Osteocyte (in vitro differentiated cells): ENCODE measurements at regions not wholly inside any gene's neighbourhood (a gene's known extent, or its start where the extent isn't known, plus 50 kb on each side); places are given as distances from the start of the nearest gene placed in this dataset.

ENCODE experiments used
- DNase-seq: peaks from one replicate; pipeline ENCODE4 v3.0.0; 2021; ENCODE audit warnings: mixed read lengths; ENCODE audit not compliant: unreplicated experiment; ENCODE audit errors: extremely low spot score
- H3K27ac Mint-ChIP-seq: one replicate; pipeline ENCODE4 v1.8.0; 2021; ENCODE audit warnings: mild to moderate bottlenecking, mixed read lengths; ENCODE audit not compliant: unreplicated experiment
- H3K27me3 Mint-ChIP-seq: one replicate; pipeline ENCODE4 v1.8.0; 2021; ENCODE audit warnings: mixed read lengths; ENCODE audit not compliant: unreplicated experiment
- H3K36me3 Mint-ChIP-seq: one replicate; pipeline ENCODE4 v1.8.0; 2021; ENCODE audit warnings: mixed read lengths; ENCODE audit not compliant: unreplicated experiment
- H3K4me1 Mint-ChIP-seq: one replicate; pipeline ENCODE4 v1.8.0; 2021; ENCODE audit warnings: mixed read lengths; ENCODE audit not compliant: unreplicated experiment
- H3K4me3 Mint-ChIP-seq: one replicate; pipeline ENCODE4 v1.8.0; 2021; ENCODE audit warnings: mild to moderate bottlenecking, moderate library complexity, mixed read lengths; ENCODE audit not compliant: unreplicated experiment
- H3K9me3 Mint-ChIP-seq: one replicate; pipeline ENCODE4 v1.8.0; 2021; ENCODE audit warnings: mixed read lengths; ENCODE audit not compliant: unreplicated experiment
- CTCF ChIP-seq: fragments of 200-600 bp; sonication (generic); IDR thresholded peaks from 2 replicates; pipeline ENCODE4 v1.5.0; 2021; ENCODE audit warnings: antibody characterized with exemption, mild to moderate bottlenecking, moderate library complexity

DNA sequence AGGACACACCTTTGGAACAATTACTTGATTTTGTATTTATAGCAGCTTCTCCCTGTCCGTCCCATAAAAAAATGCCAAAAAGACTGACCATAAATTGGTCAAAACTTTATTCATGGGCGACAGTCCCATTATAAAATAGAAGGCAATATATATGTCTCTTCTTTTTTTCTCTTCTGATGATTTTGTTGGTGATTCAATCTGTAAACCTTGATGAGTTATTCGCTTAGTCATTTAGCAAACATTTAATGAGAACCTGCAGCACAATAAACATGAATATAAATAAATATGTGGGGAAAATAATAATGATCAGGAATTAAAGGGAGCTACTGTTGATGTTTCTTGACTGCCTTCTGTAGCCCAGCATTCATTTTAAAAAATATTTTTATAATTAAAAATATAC, 356.4 kb upstream of the ACTBL2 start:
- no peak for DNase-seq
- TF ChIP-seq CTCF = no peak
- Mint-ChIP-seq H3K9me3 (peaks cover 7% of the 10 kb centered on the region), H3K4me1 (peaks cover 93% of the 10 kb centered on the region), H3K4me3 (no peak overlapping the region), H3K27me3 (no peaks in the 10 kb centered on the region), H3K27ac (peak overlapping the region; percentile 96), H3K36me3 (no peaks in the 10 kb centered on the region)

GRCh38 chr5:57836921-57837320, 354.3 kb upstream of the ACTBL2 start:
- Mint-ChIP-seq H3K4me3 (no peak overlapping the region), H3K27me3 (no peaks in the 10 kb centered on the region), H3K9me3 (peaks cover 7% of the 10 kb centered on the region), H3K27ac (peak overlapping the region; percentile 96), H3K4me1 (peaks cover 87% of the 10 kb centered on the region), H3K36me3 (no peaks in the 10 kb centered on the region)
- no peak for TF ChIP-seq CTCF
- no peak for DNase-seq

DNA sequence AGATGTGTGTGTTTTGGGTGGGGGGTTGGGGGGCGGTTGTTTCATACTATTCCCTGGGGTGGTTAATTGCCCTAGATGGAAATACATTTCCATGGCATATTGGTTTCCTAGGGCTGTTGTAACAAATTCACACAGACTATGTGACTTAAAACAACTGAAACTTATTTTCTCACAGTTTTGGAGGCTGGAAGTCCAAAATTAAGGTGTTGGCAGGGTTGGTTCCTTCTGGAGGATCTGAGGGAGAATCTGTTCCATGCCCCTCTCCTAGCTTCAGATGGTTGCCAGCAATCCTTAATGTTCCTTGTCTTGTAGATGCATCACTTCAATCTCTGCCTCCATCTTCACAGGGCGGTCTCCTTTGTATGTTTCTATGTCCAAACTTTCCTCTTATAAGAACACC, 353.7 kb upstream of the ACTBL2 start:
- H3K27ac Mint-ChIP-seq = peak overlapping the region; percentile 96
- H3K27me3 Mint-ChIP-seq = no peaks in the 10 kb centered on the region
- peaks cover 7% of the 10 kb centered on the region for H3K9me3 Mint-ChIP-seq
- H3K4me1 Mint-ChIP-seq = peaks cover 81% of the 10 kb centered on the region
- TF ChIP-seq CTCF = no peak
- no peaks in the 10 kb centered on the region for H3K36me3 Mint-ChIP-seq
- DNase-seq = no peak
- no peak overlapping the region for H3K4me3 Mint-ChIP-seq

- Mint-ChIP-seq H3K27me3 (no peaks in the 10 kb centered on the region), H3K4me3 (no peak overlapping the region), H3K36me3 (no peaks in the 10 kb centered on the region), H3K4me1 (peaks cover 70% of the 10 kb centered on the region), H3K27ac (peak overlapping the region; percentile 96), H3K9me3 (peaks cover 7% of the 10 kb centered on the region)
- peak; percentile 85 for DNase-seq
- no peak for TF ChIP-seq CTCF
Observed at GRCh38 chr5:57834829-57835608, 352.4 kb upstream of the ACTBL2 start.

- no peak for DNase-seq
- Mint-ChIP-seq H3K4me3 (no peak overlapping the region), H3K27ac (no peak overlapping the region), H3K9me3 (peaks cover 7% of the 10 kb centered on the region), H3K27me3 (no peaks in the 10 kb centered on the region), H3K36me3 (no peaks in the 10 kb centered on the region), H3K4me1 (peaks cover 58% of the 10 kb centered on the region)
- no peak for TF ChIP-seq CTCF
Observed at GRCh38 chr5:57833489-57833888, 350.9 kb upstream of the ACTBL2 start.
